Thyroid gland (tissue), 4 donors: ENCODE measurements at regions not wholly inside any gene's neighbourhood (a gene's known extent, or its start where the extent isn't known, plus 50 kb on each side); places are given as distances from the start of the nearest gene placed in this dataset.

Experiments
- CTCF ChIP-seq, 6 experiments: fragments of 200-600 bp in 3 of 6; fragments of 450-650 bp in 3 of 6; sonication (generic) in 3 of 6; IDR thresholded peaks; one replicate each; pipeline ENCODE4 v1.5.1; 2016 to 2019; ENCODE audit warnings: antibody characterized with exemption in 6 of 6, mild to moderate bottlenecking in 2 of 6, inconsistent platforms in 1 of 6, moderate library complexity in 1 of 6
- POLR2A ChIP-seq, 2 donors: fragments of 450-650 bp; IDR thresholded peaks; one replicate each; pipeline ENCODE4 v1.6.1; 2017; ENCODE audit warnings: antibody characterized with exemption in 2 of 2, mild to moderate bottlenecking in 2 of 2, moderate library complexity in 1 of 2

- TF ChIP-seq CTCF (IDR thresholded peaks at IDR 0.05) (no peak), POLR2A (IDR thresholded peaks at IDR 0.05) (no peak)
These were observed 68.6 kb downstream of the BUB3 start for GRCh38 chr10:123222832-123223231.
